ENCODE measurements at regions not wholly inside any gene's neighbourhood (a gene's known extent, or its start where the extent isn't known, plus 50 kb on each side); places are given as distances from the start of the nearest gene placed in this dataset.

- H4K20me1 ChIP-seq (ENCODE audit: insufficient read depth, low read length) = no peaks in the 10 kb centered on the region
- H4K91ac ChIP-seq (ENCODE audit: insufficient read depth, low read depth, low read length) = no peak overlapping the region
- no peak overlapping the region for H2AK9ac ChIP-seq (replicated peaks; ENCODE audit: low read depth, low read length, poor library complexity)
- H3K27me3 ChIP-seq (ENCODE audit: control insufficient read depth, insufficient read depth, low read length) = no peaks in the 10 kb centered on the region
- no peak overlapping the region for H2AK5ac ChIP-seq (ENCODE audit: low read depth, low read length)
- TF ChIP-seq MAZ (IDR thresholded peaks at IDR 0.05; ENCODE audit: borderline replicate concordance, low read depth, low read length) (no peak), NFE2L2 (IDR thresholded peaks at IDR 0.05; ENCODE audit: low read depth, low read length) (no peak), MAFK (IDR thresholded peaks at IDR 0.05; ENCODE audit: low read depth, low read length) (no peak), BHLHE40 (IDR thresholded peaks at IDR 0.05; ENCODE audit: low read depth, low read length) (no peak)
- H4K5ac ChIP-seq (ENCODE audit: low read depth, low read length) = no peak overlapping the region
- H3K4me1 ChIP-seq (ENCODE audit: control insufficient read depth, insufficient read depth, low read length) = no peaks in the 10 kb centered on the region
- H3K4me3 ChIP-seq (ENCODE audit: insufficient read depth, low read depth, low read length) = no peak overlapping the region
- dilution Hi-C loops (cut with HindIII; ENCODE audit: low sequenced_read_pairs, unreplicated experiment) = no loop called here
- intact Hi-C loops (cut with micrococcal nuclease) = no loop called here
- no peak overlapping the region for H3K27ac ChIP-seq (ENCODE audit: insufficient read depth, low read length)
- no peak overlapping the region for H2AFZ ChIP-seq (replicated peaks; ENCODE audit: low read length, poor library complexity)
- H4K8ac ChIP-seq (ENCODE audit: low read depth in 2 of 2, low read length in 2 of 2) = no peak overlapping the region
- H3K56ac ChIP-seq (ENCODE audit: extremely low read depth, insufficient read depth, low read length) = no peak overlapping the region
- no peak overlapping the region for H2BK5ac ChIP-seq (ENCODE audit: low read depth, low read length, poor library complexity, severe bottlenecking)
- no TSS peak for BruUV-seq (replicated peaks)
- ChIA-PET POLR2A (ENCODE audit: unreplicated experiment) (no interaction called here), CTCF (no interaction called here)
- in situ Hi-C loops (cut with MboI; ENCODE audit: low sequenced_read_pairs) = no loop called here
- no peak overlapping the region for H3K4ac ChIP-seq (ENCODE audit: low read depth, low read length)
- DNase-seq (no peak), ATAC-seq (ENCODE audit: low read depth) (no peak)
- no peak overlapping the region for H3K9ac ChIP-seq (ENCODE audit: low read depth, low read length)
- no peak overlapping the region for H2BK120ac ChIP-seq (ENCODE audit: low read depth, low read length)
- no peaks in the 10 kb centered on the region for H3K9me1 ChIP-seq (ENCODE audit: insufficient read depth, low read length)
- H3K23ac ChIP-seq (ENCODE audit: low read depth, low read length) = no peak overlapping the region
- H3K14ac ChIP-seq (replicated peaks; ENCODE audit: low read depth, low read length) = no peak overlapping the region
- no peaks in the 10 kb centered on the region for H3K36me3 ChIP-seq (ENCODE audit: control insufficient read depth, insufficient read depth, low read length)
- WGBS, 2 experiments (ENCODE audit: extremely low coverage in 2 of 2, insufficient read length in 1 of 2) = 70% methylated on average over 2 of the region's 11 CpGs; no CpG with 5 or more reads in 1 of the 2 experiments
- peaks cover 55% of the 10 kb centered on the region for H3K9me3 ChIP-seq (ENCODE audit: control insufficient read depth, insufficient read depth, low read length)
- H3K4me2 ChIP-seq (ENCODE audit: low read depth, low read length) = no peak overlapping the region
- H3K18ac ChIP-seq (ENCODE audit: low read depth, low read length) = no peak overlapping the region
- H2BK20ac ChIP-seq (ENCODE audit: low read depth, low read length) = no peak overlapping the region
- H3K79me1 ChIP-seq (ENCODE audit: low read depth in 1 of 2, low read length in 2 of 2) = no peaks in the 10 kb centered on the region
- H2BK15ac ChIP-seq (ENCODE audit: low read depth, low read length) = no peak overlapping the region
Observed at GRCh38 chr22:48051796-48052620, 1289.6 kb downstream of the TBC1D22A start.

All from IMR-90 (cell line).